ENCODE measurements at regions not wholly inside any gene's neighbourhood (a gene's known extent, or its start where the extent isn't known, plus 50 kb on each side); places are given as distances from the start of the nearest gene placed in this dataset.
"Not testable (repeated sequence)": the region's sequence is repeated elsewhere in the genome, so short reads cannot be mapped to it uniquely, and the experiment has no call there.

- CTCF ChIA-PET; H3K27ac Mint-ChIP-seq; ATAC-seq (ENCODE audit: low read depth); H3K4me3 Mint-ChIP-seq; intact Hi-C loops (cut with micrococcal nuclease); DNase-seq; POLR2A ChIA-PET; H3K27me3 Mint-ChIP-seq; H3K4me1 Mint-ChIP-seq; H3K36me3 Mint-ChIP-seq (ENCODE audit: low read depth); H3K9me3 Mint-ChIP-seq: not testable (repeated sequence)
Observed at GRCh38 chr2:111299635-111300034, 178.9 kb downstream of the BCL2L11 start.

GRCh38 chr2:111301677-111302076 is 181.0 kb downstream of the BCL2L11 start:
- CTCF ChIA-PET; H3K27ac Mint-ChIP-seq; H3K4me3 Mint-ChIP-seq; POLR2A ChIA-PET; DNase-seq; ATAC-seq (ENCODE audit: low read depth); H3K36me3 Mint-ChIP-seq (ENCODE audit: low read depth); H3K4me1 Mint-ChIP-seq; intact Hi-C loops (cut with micrococcal nuclease); H3K27me3 Mint-ChIP-seq; H3K9me3 Mint-ChIP-seq: not testable (repeated sequence)

- H3K9me3 Mint-ChIP-seq; CTCF ChIA-PET; H3K27ac Mint-ChIP-seq; H3K4me1 Mint-ChIP-seq; DNase-seq; H3K27me3 Mint-ChIP-seq; POLR2A ChIA-PET; H3K36me3 Mint-ChIP-seq (ENCODE audit: low read depth); ATAC-seq (ENCODE audit: low read depth); H3K4me3 Mint-ChIP-seq; intact Hi-C loops (cut with micrococcal nuclease): not testable (repeated sequence)
Observed at GRCh38 chr2:111302397-111303218, 181.9 kb downstream of the BCL2L11 start.

DNA sequence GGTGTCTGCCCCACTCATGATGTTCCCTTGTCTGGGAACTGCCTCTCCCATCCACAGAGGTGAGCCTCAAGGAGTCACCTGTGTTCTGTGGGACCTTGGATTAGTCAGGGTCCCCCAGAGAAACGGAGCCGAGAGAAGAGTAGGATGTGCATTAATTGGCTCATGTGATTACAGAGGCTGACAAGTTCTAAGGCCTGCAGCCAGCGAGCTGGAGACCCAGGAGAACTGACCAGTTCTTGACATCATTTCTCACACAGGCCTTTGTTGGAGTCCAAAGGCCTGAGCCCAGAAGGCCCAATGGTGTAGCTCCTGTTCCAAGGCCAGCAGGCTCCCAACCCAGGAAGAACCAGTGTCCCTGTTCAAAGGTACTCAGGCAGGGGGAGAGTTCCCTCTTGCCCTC is 186.6 kb downstream of the BCL2L11 start:
- POLR2A ChIA-PET; CTCF ChIA-PET; H3K27me3 Mint-ChIP-seq; ATAC-seq (ENCODE audit: low read depth); H3K27ac Mint-ChIP-seq; H3K9me3 Mint-ChIP-seq; DNase-seq; H3K4me3 Mint-ChIP-seq; H3K36me3 Mint-ChIP-seq (ENCODE audit: low read depth); intact Hi-C loops (cut with micrococcal nuclease); H3K4me1 Mint-ChIP-seq: not testable (repeated sequence)

DNA sequence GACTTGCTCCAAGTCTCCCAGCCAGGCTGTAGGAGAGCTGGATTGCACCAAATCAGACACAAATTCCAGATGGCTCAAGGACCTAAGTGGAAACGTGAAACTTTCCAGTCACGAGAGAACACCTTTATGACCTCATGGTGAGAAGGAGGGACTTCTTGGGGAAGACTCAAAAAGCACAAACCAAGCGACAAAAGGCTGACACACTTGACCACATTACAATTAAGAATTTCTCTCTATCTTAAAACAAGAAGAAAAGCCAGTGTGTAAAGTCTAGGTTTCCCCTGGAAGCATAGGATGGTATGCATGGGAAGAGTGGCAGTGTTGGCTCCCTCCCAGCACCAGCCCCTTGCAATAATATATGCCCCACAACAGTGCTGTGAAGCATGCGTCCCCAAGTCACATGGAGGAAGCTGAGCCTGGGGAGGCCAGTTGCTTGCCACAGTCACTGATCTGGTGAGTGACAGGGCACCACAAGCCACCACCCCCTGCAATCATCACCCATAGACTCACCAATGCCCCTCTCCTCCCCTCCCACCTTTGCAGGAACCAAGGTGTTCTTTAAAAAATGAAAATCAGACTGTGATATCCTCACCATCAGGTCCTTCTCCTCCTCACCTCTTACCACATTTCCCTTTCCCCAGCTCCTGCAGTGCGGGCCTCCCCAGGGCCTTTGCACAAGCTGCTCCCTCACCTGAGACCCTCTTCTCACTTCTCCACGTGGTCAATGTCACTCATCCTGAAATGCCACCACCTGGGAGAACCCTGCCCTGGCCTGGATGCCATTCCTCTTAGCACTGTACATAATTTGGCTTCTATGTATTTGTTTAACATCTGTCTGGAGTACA is 188.7 kb downstream of the BCL2L11 start:
- H3K9me3 Mint-ChIP-seq; intact Hi-C loops (cut with micrococcal nuclease); H3K27me3 Mint-ChIP-seq; H3K4me1 Mint-ChIP-seq; POLR2A ChIA-PET; DNase-seq; H3K4me3 Mint-ChIP-seq; H3K36me3 Mint-ChIP-seq (ENCODE audit: low read depth); H3K27ac Mint-ChIP-seq; CTCF ChIA-PET: not testable (repeated sequence)
- peak; percentile 71 for ATAC-seq (ENCODE audit: low read depth)

- H3K4me3 Mint-ChIP-seq, POLR2A ChIA-PET: not testable (repeated sequence)
Observed at GRCh38 chr2:111310395-111310794, 189.7 kb downstream of the BCL2L11 start.

DNA sequence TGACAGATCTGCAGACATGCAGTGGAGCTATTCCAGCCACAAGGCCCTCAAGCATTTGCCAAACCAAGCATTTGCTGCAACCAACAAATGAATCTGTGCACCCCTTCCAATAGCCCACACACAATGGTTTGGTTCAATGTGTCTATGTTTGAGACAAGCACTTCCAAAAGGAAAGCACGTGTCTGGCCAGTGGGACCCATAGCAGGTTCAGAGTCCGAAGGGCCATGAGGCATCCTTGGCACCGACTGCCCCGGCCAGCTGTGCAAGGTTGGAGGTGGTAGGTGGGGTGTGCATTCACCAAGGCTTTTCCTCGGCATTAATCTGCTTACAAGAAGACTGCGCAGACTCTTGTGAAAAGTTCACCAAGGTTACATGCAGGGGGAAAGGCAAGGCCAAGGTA is 190.9 kb downstream of the BCL2L11 start:
- H3K36me3 Mint-ChIP-seq (ENCODE audit: low read depth); intact Hi-C loops (cut with micrococcal nuclease); H3K4me1 Mint-ChIP-seq; H3K27ac Mint-ChIP-seq; H3K27me3 Mint-ChIP-seq; POLR2A ChIA-PET; ATAC-seq (ENCODE audit: low read depth); DNase-seq; H3K4me3 Mint-ChIP-seq; H3K9me3 Mint-ChIP-seq; CTCF ChIA-PET: not testable (repeated sequence)

More at GRCh38 chr2:111310395-111310794, 189.7 kb downstream of the BCL2L11 start:
- CTCF ChIA-PET; H3K27me3 Mint-ChIP-seq; H3K36me3 Mint-ChIP-seq (ENCODE audit: low read depth); DNase-seq; H3K4me1 Mint-ChIP-seq; intact Hi-C loops (cut with micrococcal nuclease); ATAC-seq (ENCODE audit: low read depth); H3K27ac Mint-ChIP-seq; H3K9me3 Mint-ChIP-seq: not testable (repeated sequence)

DNA sequence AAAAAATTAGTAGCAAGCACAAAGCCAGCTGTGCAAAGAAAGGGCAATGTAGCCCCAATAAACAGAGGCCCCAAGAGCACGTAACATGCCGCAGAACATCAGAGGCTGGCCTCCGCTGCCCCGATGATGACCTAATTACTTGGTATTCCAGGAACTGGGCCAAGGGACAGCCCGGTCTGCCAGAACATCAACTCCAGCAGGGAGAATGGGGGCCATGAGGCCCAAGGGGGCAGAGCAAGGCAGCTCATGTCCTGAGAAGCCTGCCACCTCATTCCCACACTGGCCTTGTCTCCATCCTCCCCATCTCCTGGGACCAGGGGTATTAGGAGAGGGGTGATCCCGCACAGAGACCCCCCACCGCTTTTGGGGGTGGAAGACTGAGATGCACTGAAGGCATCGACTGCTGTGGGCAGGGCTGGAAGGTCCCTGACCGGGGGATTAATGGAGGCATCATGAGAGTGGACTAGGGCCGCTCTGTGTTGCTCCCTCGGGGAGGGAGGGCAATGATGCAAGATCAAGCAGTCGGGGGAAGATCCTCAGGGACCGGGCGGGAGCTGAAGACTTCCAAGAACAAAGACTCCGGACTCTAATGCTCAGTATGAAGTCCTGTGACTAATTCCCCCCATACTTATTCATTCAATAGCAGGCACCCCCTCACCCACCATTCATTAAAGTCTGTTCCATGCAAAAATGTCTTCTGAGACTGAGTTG is 192.3 kb downstream of the BCL2L11 start:
- H3K27ac Mint-ChIP-seq; intact Hi-C loops (cut with micrococcal nuclease); CTCF ChIA-PET; H3K4me3 Mint-ChIP-seq; H3K36me3 Mint-ChIP-seq (ENCODE audit: low read depth); ATAC-seq (ENCODE audit: low read depth); H3K4me1 Mint-ChIP-seq; POLR2A ChIA-PET; DNase-seq; H3K9me3 Mint-ChIP-seq; H3K27me3 Mint-ChIP-seq: not testable (repeated sequence)

DNA sequence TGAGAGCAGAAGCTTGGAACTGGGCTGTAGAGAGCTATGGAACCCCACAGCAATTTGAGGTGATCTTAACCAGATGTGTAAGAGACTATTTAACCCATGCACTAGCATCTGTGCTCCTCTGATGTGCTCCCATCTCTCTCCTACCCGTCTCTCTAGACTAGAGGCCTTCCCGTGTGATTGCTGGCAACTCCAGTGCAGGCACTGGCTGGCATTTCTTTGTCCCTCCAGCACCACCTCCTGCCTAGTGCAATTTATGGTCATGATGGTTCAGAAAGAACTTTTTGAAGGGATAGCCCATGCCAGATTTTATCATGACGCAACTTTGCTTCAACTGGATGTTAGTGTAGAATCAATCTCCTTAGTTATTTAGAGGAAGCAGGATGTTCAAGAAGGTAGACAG is 193.0 kb downstream of the BCL2L11 start:
- H3K9me3 Mint-ChIP-seq; H3K4me3 Mint-ChIP-seq; H3K27me3 Mint-ChIP-seq; CTCF ChIA-PET; H3K4me1 Mint-ChIP-seq; POLR2A ChIA-PET; DNase-seq; intact Hi-C loops (cut with micrococcal nuclease); H3K36me3 Mint-ChIP-seq (ENCODE audit: low read depth); ATAC-seq (ENCODE audit: low read depth); H3K27ac Mint-ChIP-seq: not testable (repeated sequence)

DNA sequence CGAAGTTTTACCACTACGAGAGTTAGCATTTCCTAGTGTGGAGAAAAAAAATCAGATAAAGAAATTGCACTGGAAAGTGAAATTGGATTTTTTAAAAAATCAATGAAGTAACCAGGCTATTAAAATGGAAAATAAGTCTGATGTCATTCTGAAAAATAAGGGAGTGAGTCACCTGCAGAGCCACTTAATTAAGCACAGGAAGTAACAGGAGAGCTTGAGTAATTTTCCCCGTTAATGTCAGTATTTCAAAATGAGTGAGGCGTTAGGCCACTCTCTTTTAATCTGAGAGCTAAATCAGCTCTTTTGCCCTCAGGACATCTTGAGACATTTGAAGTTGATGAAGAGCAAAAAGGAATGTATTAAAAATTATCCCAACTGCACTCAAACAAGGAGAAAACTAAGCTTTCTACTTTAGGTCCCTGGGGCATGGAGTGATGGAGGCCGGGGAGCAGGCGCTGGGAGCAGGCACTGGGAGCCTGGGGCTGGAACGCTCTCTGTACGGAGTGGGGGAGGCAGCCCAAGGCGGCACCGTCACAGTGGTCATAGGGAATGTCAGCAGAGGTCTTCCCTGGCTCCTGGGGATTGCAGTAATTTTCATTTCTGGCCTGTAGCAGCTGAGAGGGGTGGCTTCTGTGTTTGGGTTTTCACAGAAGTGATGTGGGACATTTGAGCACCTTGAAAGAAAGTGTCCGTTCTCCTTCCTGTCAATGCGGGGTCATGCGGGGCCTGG is 194.6 kb downstream of the BCL2L11 start:
- H3K9me3 Mint-ChIP-seq; CTCF ChIA-PET; intact Hi-C loops (cut with micrococcal nuclease); H3K27ac Mint-ChIP-seq; H3K36me3 Mint-ChIP-seq (ENCODE audit: low read depth); H3K4me3 Mint-ChIP-seq; DNase-seq; H3K27me3 Mint-ChIP-seq; H3K4me1 Mint-ChIP-seq; POLR2A ChIA-PET: not testable (repeated sequence)
- peak; percentile 76 for ATAC-seq (ENCODE audit: low read depth)

DNA sequence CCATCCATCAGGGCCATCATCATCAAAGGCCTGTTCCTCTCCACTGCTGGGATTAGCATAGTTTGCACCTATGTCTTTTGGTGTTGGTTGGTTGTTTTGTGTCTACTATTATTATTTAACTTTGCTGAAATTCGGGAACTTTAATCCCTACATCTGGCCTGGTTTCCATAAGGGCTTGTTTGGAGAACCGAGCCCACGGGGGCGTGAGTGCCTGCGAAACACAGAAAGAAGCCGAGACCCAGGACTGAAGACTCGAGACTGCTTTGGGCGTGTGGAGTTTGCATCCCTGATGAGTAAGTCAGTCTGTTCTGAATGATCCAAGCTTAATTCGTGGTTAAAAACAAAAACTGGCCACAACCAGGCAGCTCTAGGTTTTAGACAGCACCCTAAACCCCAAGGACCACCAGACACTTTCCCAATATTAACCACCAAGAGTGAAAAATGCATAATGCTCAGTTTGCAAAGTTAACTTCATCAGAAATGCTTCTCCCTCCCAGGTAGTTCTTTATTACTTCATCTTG is 195.6 kb downstream of the BCL2L11 start:
- H3K4me1 Mint-ChIP-seq; intact Hi-C loops (cut with micrococcal nuclease); H3K36me3 Mint-ChIP-seq (ENCODE audit: low read depth); ATAC-seq (ENCODE audit: low read depth); H3K4me3 Mint-ChIP-seq; POLR2A ChIA-PET; H3K9me3 Mint-ChIP-seq; DNase-seq; H3K27me3 Mint-ChIP-seq; CTCF ChIA-PET; H3K27ac Mint-ChIP-seq: not testable (repeated sequence)

Measured in activated B cell treated with CpG ODN at 0.5 μM for 24 hours (primary cell).